Left forelimb (tissue), 1 donor: ENCODE measurements at regions not wholly inside any gene's neighbourhood (a gene's known extent, or its start where the extent isn't known, plus 50 kb on each side); places are given as distances from the start of the nearest gene placed in this dataset.

Experiments
- DNase-seq: peaks from one replicate; pipeline ENCODE4 v3.0.0-alpha.2; 2018; ENCODE audit warnings: low spot score

- DNase-seq, result no peak
Observed at GRCh38 chr10:128928231-128928836, 538.7 kb upstream of the MGMT start.

- no peak for DNase-seq
Observed at GRCh38 chr10:128929131-128929530, 537.9 kb upstream of the MGMT start.

GRCh38 chr10:128929767-128930166 lies 537.3 kb upstream of the MGMT start:
- DNase-seq, result no peak

GRCh38 chr10:128930515-128930914 lies 536.5 kb upstream of the MGMT start:
- no peak for DNase-seq

- DNase-seq, result no peak
Observed at GRCh38 chr10:128932071-128932820, 534.8 kb upstream of the MGMT start.

- no peak for DNase-seq
Observed at GRCh38 chr10:128934492-128934891, 532.5 kb upstream of the MGMT start.

- no peak for DNase-seq
Observed at GRCh38 chr10:128936392-128936791, 530.6 kb upstream of the MGMT start.

GRCh38 chr10:128938558-128938957 lies 528.5 kb upstream of the MGMT start:
- no peak for DNase-seq

GRCh38 chr10:128940081-128940480 lies 527.0 kb upstream of the MGMT start:
- DNase-seq, result no peak

- DNase-seq, result no peak
Observed at GRCh38 chr10:128943111-128943510, 523.9 kb upstream of the MGMT start.

- no peak for DNase-seq
Observed at GRCh38 chr10:128945398-128945797, 521.6 kb upstream of the MGMT start.

- DNase-seq, result no peak
Observed at GRCh38 chr10:128950159-128950915, 516.7 kb upstream of the MGMT start.

GRCh38 chr10:128950916-128951275 lies 516.1 kb upstream of the MGMT start:
- DNase-seq, result no peak

GRCh38 chr10:128952856-128953255 lies 514.2 kb upstream of the MGMT start:
- DNase-seq, result no peak

GRCh38 chr10:128956149-128956548 lies 510.9 kb upstream of the MGMT start:
- DNase-seq, result no peak

GRCh38 chr10:128957221-128957620 lies 509.8 kb upstream of the MGMT start:
- no peak for DNase-seq

GRCh38 chr10:128958834-128959690 lies 508.0 kb upstream of the MGMT start:
- no peak for DNase-seq

- DNase-seq, result no peak
Observed at GRCh38 chr10:128959746-128960145, 507.3 kb upstream of the MGMT start.

- no peak for DNase-seq
Observed at GRCh38 chr10:128960517-128960916, 506.5 kb upstream of the MGMT start.

GRCh38 chr10:128962182-128962581 lies 504.9 kb upstream of the MGMT start:
- no peak for DNase-seq

- no peak for DNase-seq
Observed at GRCh38 chr10:128963211-128964099, 503.6 kb upstream of the MGMT start.
